ENCODE measurements at regions not wholly inside any gene's neighbourhood (a gene's known extent, or its start where the extent isn't known, plus 50 kb on each side); places are given as distances from the start of the nearest gene placed in this dataset.
"Not testable (repeated sequence)": the region's sequence is repeated elsewhere in the genome, so short reads cannot be mapped to it uniquely, and the experiment has no call there.

DNA sequence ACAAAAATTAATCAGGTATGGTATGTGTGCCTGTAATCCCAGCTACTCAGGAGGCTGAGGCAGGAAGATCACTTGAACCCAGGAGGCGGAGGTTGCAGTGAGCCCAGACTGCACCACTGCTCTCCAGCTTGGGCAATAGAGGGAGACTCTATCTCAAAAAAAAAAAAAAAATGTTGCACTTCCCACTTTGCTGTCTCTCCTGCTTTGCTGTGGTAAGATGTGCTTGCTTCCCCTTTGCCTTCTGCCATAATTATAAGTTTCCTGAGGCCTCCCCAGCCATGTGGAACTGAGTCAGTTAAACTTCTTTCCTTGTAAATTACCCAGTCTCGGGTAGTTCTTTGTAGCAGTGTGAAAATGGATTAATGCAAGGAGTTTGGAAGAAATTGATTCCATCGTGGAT, 120.3 kb upstream of the CFAP20DC start:
- not testable (repeated sequence) for DNase-seq

DNA sequence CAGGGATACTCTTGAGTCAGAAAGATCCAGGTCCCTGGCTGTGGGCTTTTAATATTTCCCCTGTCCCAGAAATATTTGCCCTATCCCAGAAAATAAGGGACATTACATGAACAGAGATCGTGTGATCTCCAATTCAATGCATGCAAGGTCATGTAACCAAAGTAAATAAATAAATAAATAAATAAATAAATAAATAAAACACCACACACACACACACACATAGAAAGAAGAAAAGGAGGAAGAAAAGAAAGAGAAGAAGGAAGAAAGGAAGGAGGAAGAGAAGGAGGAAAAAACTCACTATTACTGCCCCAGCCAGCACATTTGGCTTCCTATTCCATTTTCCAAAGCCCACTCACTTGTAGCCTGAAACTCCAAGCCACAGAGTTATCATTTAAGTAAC, 117.9 kb upstream of the CFAP20DC start:
- DNase-seq, result no peak

DNA sequence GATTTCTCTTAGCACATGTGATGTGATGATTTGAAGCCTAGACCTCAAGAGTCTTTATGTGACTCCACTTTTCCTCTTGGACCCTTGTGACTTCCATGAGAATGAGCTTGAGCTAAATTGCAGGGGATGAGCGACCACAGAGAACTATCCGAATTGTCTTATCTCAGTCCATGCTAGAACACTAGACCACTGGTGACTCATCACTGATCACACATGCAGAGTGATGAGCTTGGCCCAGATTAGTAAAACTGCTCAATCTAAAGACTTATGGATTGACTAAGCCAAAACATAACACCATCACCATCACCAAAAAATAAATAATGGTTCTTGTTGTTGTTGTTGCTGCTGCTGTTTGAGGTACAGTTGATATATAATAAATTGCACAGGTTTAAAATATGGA, 114.1 kb upstream of the CFAP20DC start:
- no peak for DNase-seq

GRCh38 chr3:59161048-59161447, 111.2 kb upstream of the CFAP20DC start:
- DNase-seq, result no peak

GRCh38 chr3:59160133-59160746, 110.4 kb upstream of the CFAP20DC start:
- no peak for DNase-seq

DNA sequence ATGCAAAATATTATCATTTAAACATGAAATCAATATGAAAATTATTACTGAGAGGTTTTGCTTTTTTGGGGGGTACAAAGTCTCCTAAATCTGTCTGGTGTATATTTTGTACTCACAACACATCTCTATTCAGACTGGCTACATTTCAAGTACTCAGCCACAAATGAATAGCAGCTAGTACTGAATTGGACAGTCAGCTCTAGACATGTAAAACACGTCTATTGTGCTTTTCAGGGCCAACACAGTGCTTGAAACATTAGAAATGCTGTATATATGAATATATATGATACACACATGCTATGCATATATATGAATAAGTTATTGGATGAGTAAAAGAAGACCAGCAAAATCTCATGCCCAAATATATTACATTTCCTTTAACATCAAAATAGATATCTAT, 103.8 kb upstream of the CFAP20DC start:
- no peak for DNase-seq

GRCh38 chr3:59152943-59153342, 103.1 kb upstream of the CFAP20DC start:
- DNase-seq, result no peak

DNA sequence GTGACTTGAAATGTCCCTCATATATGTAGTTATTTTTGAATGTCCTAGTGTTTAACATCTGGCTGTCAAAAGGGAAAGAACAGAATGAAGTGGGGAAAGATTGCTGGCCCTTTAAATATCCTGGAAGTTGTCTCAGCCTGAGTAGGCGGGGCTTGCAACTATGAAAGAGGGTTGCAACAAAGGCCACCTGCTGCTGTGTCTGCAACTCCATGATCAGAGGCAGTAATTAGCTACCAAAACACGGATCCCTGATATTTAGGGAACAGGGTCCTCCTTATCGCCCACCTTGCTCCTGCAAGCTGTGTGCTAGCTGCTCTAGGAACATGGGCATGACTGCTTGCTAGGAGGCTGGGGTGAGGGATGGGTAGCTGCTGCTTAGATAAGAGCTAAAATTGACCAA, 100.2 kb upstream of the CFAP20DC start:
- DNase-seq, result no peak

GRCh38 chr3:59149166-59149565, 99.3 kb upstream of the CFAP20DC start:
- DNase-seq, result no peak

- no peak for DNase-seq
Measured at GRCh38 chr3:59143447-59143846, 93.6 kb upstream of the CFAP20DC start.

GRCh38 chr3:59142556-59142955, 92.7 kb upstream of the CFAP20DC start:
- no peak for DNase-seq

- DNase-seq, result no peak
Measured at GRCh38 chr3:59138966-59139365, 89.1 kb upstream of the CFAP20DC start.

- DNase-seq, result no peak
Measured at GRCh38 chr3:59137415-59137814, 87.6 kb upstream of the CFAP20DC start.

GRCh38 chr3:59136081-59136480, 86.3 kb upstream of the CFAP20DC start:
- no peak for DNase-seq

- no peak for DNase-seq
Measured at GRCh38 chr3:59135096-59135495, 85.3 kb upstream of the CFAP20DC start.

DNA sequence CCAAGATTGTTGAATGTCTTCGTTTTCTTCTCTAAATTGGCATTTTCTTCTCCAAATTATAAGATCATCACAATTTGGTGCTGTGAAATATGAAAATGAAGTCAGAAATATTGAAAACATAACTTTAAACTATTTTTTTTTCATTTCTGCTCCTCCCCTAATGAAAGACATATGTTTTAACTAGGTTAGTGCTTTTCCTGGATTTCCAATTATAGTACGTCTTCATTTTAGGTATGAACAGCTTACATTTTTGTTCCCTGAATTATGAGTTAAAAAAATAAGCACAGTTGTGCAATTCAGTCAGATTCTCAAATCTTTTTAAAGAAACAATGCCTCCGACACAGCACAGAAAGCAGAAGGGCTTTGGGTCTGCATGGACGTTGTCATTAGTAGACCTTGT, 83.5 kb upstream of the CFAP20DC start:
- no peak for DNase-seq

DNA sequence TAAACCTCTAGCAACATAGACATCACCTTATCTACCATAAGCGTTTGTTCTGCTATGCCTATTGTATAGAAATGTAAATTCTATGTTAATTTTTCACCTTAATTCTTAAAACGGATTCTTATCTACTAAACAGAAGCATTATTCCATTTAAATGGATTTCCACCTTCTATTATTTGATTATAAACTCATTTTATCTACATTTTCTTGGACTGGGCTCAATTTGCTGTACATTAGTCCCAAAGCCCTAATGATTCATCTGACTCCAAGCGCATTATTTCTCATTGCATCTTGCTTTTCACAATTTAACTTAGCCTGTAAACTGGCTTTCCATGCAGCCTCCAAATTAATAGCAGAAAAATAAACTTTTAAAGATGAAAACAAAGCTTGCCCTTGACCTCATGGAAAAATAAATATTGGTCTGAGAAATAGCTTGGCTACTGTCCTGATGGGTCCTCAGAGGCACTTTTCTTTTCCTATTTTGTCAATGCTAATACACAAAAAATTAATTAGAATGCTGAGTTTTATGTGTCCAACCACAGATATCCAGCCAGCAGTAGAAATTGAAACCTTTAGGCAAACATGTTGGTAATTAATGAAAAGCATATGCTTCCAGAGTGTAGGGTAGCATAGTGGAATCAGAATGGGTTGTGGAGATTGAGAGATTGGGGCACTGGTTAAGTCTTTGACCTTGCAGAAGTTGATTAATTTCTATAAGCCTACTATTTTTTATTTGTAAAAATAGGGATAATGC, 81.4 kb upstream of the CFAP20DC start:
- no peak for DNase-seq

DNA sequence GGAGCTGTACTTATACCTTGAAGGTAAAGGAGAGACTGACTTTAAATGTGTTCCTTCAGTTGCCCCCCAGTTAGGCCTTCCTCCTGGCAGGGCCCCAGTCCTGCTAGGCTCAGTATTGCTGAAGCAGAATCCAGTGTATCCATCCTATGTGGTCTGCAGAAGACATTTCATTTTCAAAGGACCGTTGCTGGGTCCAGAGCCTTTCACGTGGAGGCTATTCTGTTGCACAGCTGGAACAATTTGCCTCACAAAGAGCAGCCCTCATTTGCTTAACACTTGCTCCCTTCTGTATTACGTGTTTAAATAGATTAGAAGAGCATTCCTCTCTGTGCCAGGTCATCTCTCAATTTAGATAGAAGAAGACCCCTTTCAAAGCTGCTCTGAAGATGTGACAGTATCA, 78.9 kb upstream of the CFAP20DC start:
- DNase-seq, result no peak

DNA sequence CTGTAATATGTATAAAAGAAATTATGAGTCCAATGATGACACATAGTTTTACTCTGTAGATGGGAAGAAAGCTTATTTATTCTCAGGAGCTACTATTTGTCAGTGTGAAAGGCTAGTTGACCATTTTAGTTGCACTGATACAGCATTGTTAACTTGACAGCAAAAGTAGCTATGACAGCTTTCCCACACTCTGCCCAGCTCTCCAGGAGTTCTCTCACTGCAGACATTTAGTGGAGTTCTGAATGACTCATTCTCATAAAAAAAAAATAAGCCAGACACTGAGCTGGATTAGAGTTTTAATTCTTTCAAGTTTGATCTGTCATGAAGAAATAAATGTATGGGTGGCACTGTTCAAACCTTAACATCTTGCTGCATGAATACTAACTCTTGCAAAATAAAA, 77.2 kb upstream of the CFAP20DC start:
- DNase-seq, result no peak

GRCh38 chr3:59126446-59126845, 76.6 kb upstream of the CFAP20DC start:
- no peak for DNase-seq

- no peak for DNase-seq
Measured at GRCh38 chr3:59121346-59122144, 71.7 kb upstream of the CFAP20DC start.

DNA sequence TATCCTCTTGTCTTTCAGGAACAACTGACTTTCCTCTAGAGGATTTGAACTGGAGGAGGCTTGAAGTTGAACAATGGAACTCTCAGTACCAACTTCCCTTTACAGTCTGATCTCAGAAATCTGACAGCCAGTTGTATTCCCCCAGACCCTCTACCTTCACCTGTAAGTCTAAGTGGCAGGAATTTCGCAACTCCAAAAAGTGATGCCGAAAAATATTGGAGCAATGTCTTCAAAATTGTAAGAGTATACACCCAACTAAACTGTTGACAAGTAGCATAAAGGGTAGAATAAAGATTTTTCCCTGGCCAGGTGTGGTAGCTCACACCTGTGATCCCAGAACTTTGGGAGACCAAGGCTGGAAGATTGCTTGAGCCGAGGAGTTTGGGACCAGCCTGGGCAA, 69.1 kb upstream of the CFAP20DC start:
- no peak for DNase-seq

DNA sequence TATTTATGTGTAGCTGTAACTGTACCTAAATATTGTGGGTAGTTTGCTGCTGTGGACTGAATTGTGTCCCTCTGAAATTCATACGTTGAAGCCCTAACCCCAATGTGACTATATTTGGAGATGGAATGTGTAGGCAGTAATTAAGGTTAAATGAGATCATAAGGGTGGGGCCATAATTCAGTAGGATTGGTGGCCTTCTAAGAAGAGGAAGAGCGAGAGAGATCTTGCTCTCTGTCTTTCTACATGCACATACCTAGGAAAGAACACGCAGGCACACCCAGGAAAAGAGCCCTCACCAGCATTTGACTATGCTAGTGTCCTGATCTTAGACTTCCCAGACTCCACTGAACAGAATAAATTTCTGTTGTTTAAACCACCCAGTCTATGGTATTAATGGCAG, 67.6 kb upstream of the CFAP20DC start:
- no peak for DNase-seq

- DNase-seq, result no peak
Measured at GRCh38 chr3:59116233-59116537, 66.4 kb upstream of the CFAP20DC start.
